ENCODE measurements at regions not wholly inside any gene's neighbourhood (a gene's known extent, or its start where the extent isn't known, plus 50 kb on each side); places are given as distances from the start of the nearest gene placed in this dataset.
"Not testable (repeated sequence)": the region's sequence is repeated elsewhere in the genome, so short reads cannot be mapped to it uniquely, and the experiment has no call there.

DNA sequence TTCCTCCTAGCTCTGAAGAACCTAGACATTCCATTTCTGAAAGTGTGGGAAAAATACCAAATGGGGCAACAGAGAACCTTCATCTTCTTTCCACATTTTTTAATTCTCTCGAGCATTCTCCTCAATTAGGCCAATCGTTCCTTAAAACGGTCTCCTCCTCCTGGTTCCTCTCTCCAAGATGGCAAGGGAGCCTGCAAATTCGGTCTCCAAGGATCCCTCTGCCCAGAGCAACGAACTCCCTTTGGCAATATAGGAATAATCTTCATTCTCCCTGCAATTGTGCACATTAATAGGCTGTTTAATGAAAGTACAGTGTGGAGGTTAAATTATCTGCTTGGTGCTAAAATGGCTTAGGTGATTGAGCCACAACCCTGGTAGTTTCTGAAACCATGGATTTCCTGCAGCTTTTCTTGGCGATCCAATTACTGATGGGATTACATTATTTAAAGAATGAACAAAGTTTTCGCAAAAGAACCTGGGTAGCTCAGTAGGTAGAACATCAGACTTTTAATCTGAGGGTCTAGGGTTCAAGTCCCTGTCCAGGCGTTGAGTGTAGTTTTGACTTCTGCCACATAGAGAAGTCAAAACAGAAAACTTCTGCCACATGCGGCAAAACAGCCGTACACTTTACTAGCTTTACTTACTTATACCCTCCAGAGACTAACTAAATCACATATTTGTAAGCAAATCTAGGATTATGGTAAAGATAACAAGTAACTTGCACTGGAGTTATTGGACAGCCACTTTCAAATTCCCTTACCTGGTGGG, 102.9 kb upstream of the ZNF184 start:
- DNase-seq, result no peak

GRCh38 chr6:27568226-27568897, 95.5 kb upstream of the ZNF184 start:
- DNase-seq, result no peak

GRCh38 chr6:27565839-27566779, 93.2 kb upstream of the ZNF184 start:
- no peak for DNase-seq

DNA sequence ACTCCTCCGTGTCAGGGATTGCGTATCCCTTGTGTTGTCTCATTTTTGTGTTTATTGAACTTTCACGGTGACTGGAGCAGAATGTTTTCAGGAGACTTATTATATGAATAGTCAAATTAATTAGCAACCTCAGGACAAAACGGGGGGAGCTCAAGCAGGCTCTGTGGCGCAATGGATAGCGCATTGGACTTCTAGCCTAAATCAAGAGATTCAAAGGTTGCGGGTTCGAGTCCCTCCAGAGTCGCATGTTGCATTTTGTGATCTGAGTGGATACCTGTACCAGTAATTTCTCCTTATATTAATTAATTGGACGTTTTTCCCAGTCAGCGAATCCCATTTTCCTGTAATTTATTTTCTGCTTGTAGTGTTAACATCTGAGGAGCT, 89.1 kb upstream of the ZNF184 start:
- DNase-seq, result no peak

DNA sequence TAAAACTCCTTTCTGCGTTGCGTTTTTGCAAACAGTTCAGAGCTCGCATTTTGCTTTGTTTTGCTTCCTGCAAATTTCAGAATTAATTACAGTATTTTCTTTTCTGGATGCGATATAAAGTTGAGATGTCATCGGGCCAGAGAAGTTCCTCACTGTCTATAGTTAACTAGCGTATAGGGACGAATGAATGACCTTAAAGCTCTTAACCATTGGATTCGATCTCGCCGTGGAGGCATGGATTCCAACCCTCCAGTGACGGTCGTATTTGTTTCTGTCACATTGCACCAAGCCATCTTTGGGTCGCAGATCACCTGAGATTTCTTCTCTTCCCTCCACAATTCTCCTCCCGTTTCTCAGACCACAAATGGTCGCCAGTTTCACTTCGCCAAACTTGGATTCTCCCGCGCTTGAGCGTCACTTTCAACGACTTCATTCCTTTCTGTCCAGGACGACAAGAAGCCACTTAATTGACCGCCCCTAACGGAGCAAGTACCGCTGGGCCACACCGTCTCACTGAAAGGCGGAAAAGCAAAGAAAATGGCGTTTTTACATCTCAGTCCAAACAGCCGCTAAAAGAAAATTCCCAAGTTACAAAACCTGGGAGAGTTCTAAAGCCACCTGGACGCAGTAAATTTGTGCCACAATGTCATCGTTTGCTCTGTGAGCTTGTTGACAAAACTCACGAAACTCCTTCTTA, 85.3 kb upstream of the ZNF184 start:
- DNase-seq, result no peak

DNA sequence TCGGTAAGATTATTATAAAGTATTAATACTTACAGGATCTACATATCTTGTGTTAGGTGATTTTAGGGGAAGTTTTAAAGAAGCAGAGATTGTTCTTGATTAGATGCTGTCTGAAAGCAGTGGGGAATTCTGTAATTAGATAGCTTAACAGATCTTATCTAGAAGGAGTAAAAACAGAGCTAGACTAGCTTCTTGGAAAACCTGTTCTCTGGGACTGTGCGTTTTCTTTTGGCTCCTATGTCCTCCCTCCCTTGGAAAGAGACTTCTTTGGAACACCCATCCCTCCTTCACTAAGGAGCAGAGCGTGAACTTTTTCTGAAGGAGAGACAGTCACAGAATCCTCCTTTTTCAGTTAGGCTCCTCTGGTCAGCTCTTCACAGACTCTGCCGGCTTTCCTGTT, 83.5 kb upstream of the ZNF184 start:
- DNase-seq, result no peak

DNA sequence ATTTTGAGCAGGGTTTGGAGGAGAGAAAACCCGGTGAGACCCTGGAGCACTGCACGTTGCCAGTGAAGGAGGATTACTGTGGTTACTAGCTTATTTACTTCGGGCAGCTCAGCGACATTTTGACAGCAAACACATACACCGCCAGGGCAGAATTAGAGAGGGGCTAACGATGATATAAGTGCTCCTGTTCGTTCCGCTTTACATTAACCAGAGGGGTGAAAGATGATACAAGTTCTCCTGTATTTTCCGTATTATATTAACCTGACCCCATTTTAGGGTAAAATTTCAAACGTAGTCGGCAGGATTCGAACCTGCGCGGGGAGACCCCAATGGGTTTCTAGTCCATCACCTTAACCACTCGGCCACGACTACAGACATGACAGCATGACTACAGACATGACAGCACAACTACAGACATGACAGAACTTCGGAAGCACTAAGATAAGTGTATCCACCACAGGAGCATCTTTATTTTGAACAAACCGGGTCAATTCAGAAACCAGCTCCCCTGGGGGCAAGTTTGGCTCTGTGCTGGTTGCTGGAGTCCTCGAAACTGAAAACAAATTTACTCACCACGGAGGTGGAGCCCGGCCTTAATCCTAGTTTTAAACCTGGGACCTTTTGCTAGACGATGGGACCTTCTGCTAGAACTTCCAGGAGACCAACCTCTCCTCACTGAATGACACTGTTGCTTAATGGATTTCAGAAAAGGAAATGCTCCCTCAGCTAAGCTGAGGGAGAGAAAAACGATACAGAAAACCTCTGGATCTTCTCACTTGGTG, 80.4 kb upstream of the ZNF184 start:
- no peak for DNase-seq

- no peak for DNase-seq
Observed at GRCh38 chr6:27551607-27552006, 78.7 kb upstream of the ZNF184 start.

DNA sequence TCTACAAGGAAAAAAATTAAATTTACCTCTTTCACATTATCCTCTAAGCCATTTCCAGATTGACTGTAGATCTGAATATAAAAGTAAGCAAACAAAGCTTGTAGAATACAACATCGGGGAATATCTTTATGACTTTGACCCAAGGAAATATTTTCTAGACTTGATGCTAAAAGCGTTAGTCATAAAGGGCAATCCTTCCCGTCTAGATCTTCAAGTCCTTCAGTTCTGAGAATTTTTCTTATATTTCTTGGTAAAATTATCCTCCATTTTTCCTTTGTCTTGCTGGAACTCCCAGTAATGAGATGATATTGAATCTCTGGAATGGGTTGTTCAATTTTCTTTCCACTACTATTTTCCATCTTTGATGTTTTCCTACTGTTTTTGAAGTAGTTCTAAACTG, 77.8 kb upstream of the ZNF184 start:
- no peak for DNase-seq

DNA sequence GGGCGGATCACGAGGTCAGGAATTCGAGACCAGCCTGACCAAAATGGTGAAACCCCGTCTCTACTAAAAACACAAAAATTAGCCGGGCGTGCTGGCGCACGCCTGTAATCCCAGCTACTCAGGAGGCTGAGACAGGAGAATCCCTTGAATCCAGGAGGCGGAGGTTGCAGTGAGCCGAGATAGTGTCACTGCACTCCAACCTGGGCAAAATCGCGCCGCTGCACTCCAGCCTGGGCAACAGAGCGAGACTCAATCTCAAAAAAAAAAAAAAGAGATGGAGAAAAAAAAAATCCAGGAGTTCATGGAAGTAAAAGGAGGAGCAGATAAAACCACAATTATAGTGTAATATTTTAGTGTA, 76.3 kb upstream of the ZNF184 start:
- DNase-seq, result not testable (repeated sequence)

DNA sequence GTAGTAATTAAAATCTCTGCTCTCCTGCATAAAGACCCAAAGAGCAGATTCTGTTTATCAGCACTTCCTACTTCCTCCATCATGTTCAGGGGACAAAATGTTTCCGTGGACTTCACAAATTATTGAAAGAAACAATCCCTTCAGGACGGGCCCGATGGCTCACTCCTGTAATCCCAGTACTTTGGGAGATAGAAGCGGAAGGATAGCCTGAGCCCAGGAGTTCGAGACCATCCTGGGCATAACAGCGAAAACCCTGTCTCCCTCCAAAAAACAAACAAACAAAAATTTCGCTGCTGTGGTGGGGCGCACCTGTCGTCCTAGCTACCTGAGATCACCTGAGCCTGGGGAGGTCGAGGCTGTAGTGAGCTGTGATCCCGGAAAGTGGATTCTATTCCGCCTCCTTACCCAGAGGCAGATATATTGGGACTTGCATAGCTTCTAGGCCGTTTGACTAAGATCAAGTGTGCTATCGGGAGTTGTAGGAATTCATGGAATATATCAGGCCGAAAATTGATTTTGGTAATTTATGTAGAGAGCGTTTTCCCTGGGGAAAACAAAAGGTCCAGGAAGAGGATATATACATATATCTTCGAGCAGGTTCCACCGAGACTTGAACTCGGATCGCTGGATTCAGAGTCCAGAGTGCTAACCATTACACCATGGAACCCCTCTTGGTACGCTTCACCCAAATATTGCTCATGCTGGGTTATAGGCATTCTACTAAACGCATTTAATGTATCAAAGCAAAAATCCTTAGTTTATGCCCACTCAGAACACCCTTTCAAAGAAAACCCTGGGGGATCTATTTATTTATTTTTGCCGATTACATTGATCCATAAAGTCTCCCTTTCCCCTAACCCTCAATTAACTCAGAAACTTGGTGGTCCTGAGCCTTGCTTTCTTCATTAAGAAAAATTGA, 74.5 kb upstream of the ZNF184 start:
- no peak for DNase-seq

- DNase-seq, result no peak
Observed at GRCh38 chr6:27546522-27546921, 73.6 kb upstream of the ZNF184 start.

- no peak for DNase-seq
Observed at GRCh38 chr6:27545271-27546046, 72.6 kb upstream of the ZNF184 start.

DNA sequence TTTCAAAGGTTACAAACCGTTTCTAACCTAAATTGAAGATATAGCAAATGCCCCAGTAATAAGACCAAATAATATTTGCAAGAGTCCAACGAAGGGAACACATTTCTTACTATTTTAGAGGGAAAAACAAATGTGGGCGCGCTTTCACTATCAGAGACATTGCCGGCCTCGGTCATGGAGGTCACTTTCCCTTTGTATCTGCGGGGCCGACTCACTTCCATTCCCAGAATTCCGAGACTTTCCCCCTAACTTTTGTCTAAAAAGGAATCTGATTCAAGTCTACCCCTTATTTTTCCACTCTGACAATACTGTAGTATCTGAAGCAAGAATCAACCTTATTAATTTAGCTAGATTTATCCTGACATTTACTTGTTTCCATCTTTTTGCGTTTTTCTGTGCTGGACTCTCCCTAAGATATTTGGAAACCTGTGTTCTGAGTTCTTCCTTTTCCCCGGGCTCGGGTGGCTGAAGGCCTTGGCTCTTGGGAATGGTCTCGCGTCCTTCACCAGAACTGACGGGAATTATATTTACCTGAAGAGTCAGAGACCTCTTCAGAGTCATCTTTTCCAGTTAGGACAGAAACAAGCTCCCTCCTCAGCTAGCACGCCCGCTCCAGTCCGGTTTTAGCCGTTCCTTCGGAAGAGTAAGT, 71.8 kb upstream of the ZNF184 start:
- DNase-seq, result no peak

DNA sequence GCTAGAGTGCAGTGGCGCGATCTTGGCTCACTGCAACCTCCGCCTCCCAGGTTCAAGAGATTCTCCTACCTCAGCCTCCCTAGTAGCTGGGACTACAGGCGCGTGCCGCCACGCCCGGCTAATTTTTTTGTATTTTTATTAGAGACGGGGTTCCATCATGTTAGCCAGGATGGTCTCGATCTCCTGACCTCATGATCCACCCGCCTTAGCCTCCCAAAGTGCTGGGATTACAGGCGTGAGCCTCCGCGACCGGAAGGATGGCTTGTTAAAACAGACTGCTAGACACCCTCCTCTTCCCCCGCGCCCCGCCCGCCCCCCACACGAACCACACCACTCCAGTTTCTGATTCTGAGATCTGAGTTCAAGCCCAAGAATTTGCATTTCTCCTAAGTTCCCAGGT, 71.2 kb upstream of the ZNF184 start:
- not testable (repeated sequence) for DNase-seq

GRCh38 chr6:27542485-27542884, 69.6 kb upstream of the ZNF184 start:
- DNase-seq, result no peak

- no peak for DNase-seq
Observed at GRCh38 chr6:27541933-27542297, 69.0 kb upstream of the ZNF184 start.

DNA sequence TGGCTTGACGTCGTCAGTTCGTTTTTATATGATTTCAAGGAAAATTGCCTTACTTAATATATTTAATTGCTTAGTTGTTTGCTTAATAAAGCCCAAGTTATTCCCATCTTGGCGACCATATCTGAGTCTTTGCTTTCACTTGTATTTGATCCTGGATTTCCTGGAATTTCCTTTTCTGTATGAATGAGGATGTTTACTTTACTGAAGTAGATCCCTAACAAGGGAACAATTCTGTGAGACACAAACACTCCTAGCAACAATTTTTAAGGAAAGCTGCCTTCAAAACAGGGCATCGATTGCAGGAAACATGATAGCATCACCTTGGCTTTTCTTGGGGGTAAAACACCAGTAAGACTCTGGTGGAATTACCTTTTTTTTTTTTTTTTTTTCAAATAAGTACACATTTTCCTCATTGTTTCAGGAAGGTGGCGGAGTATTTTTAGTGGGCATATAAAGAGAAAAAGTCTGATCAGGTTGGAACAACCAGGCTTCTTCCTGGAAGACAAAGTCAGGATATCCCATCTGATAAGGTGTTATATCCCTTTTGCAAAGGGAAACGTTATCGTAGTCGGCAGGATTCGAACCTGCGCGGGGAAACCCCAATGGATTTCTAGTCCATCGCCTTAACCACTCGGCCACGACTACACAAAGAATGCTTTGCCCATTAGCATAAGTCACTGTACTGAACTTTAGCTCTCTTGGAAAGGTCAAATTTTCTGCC, 68.5 kb upstream of the ZNF184 start:
- no peak for DNase-seq

DNA sequence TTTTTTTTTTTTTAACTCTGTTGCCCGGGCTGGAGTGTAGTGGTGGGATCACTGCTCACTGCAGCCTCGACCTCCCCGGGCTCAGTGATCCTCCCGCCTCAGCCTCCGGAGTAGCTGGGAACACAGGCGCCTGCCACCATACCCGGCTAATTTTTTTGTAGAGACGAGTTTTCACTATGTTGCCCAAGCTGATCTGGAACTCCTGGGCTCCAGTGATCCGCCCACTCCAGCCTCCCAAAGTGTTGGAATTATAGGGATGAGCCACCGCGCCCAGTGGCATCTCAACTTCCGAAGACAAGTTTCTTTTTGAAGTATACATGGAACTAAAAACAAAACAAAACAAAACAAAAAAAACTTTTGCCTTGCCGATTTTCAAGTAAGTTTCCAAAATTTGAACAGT, 66.6 kb upstream of the ZNF184 start:
- DNase-seq, result no peak

Data from activated naive CD4-positive, alpha-beta T cell (primary cell).